ENCODE measurements at regions not wholly inside any gene's neighbourhood (a gene's known extent, or its start where the extent isn't known, plus 50 kb on each side); places are given as distances from the start of the nearest gene placed in this dataset.
A peak's percentile ranks its signal among the peaks of the same experiment; 100 is the strongest.
"Not testable (repeated sequence)": the region's sequence is repeated elsewhere in the genome, so short reads cannot be mapped to it uniquely, and the experiment has no call there.

DNA sequence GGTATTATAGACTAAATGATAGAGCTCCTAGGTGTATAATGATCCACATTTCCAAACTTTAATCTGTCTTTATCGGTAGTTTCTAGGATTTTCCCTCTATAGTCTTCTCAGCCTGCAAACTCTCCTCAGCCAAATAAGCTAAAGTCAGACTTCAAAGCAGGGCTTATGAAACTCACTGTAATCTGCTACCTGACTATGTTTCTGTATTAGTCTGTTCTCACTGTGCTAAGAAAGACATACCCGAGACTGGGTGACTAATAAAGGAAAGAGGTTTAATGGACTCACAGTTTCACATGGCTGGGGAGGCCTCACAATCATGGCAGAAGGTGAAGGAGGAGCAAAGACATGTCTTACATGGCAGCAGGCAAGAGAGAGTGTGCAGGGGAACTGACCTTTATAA lies 928.7 kb upstream of the ADGRB3 start:
- H3K27ac ChIP-seq, result no peak overlapping the region
- TF ChIP-seq, protein P1, sequence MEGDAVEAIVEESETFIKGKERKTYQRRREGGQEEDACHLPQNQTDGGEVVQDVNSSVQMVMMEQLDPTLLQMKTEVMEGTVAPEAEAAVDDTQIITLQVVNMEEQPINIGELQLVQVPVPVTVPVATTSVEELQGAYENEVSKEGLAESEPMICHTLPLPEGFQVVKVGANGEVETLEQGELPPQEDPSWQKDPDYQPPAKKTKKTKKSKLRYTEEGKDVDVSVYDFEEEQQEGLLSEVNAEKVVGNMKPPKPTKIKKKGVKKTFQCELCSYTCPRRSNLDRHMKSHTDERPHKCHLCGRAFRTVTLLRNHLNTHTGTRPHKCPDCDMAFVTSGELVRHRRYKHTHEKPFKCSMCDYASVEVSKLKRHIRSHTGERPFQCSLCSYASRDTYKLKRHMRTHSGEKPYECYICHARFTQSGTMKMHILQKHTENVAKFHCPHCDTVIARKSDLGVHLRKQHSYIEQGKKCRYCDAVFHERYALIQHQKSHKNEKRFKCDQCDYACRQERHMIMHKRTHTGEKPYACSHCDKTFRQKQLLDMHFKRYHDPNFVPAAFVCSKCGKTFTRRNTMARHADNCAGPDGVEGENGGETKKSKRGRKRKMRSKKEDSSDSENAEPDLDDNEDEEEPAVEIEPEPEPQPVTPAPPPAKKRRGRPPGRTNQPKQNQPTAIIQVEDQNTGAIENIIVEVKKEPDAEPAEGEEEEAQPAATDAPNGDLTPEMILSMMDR (IDR thresholded peaks at IDR 0.05), result no peak
- TF ChIP-seq ZFX (IDR thresholded peaks at IDR 0.05; ENCODE audit: borderline replicate concordance), result no peak

DNA sequence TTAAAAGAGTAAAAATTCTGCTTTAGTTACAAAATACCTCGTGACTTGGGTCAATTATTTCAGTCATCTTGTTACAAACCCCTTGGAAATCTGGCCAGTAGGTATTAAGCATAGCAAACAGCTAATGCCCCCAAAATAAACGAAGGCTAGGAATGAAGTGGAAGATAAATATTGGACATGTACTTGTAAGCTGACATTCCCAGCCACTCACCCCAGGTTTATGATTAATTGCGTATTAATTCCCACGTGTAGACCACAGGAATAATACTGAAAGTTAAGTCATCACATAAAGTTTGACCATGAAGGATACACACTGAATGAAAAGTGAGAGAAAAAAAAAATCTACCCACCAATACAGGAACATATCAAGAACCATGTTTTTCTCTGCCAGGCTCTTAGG lies 936.5 kb upstream of the ADGRB3 start:
- TF ChIP-seq ZFX (IDR thresholded peaks at IDR 0.05; ENCODE audit: borderline replicate concordance), result no peak
- TF ChIP-seq, protein P1 (IDR thresholded peaks at IDR 0.05), result no peak
- H3K27ac ChIP-seq, result no peak overlapping the region

DNA sequence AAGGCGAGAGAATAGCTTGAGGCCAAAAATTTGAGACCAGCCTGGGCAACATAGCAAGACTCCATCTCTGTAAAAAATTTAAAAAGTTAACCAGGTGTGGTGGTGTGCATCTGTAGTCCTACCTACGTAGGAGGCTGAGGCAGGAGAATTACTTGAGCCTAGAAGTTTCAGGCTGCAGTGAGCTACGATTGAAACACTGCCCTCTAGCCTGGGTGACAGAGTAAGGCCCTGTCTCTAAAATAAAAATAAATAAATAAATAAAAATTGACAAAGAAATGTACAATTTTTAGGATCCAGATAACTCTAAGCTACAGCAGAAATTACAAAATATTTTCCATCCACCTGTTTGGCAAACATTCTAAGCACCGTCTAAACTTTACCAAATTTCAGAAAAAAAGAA lies 941.0 kb upstream of the ADGRB3 start:
- TF ChIP-seq, protein P1 (IDR thresholded peaks at IDR 0.05), result peak; percentile 42
- TF ChIP-seq ZFX (IDR thresholded peaks at IDR 0.05; ENCODE audit: borderline replicate concordance), result no peak

GRCh38 chr6:67689329-67689728 lies 945.8 kb upstream of the ADGRB3 start:
- TF ChIP-seq, protein P1 (IDR thresholded peaks at IDR 0.05), result no peak
- TF ChIP-seq ZFX (IDR thresholded peaks at IDR 0.05; ENCODE audit: borderline replicate concordance), result no peak
- no peak overlapping the region for H3K27ac ChIP-seq

More for the DNA sequence above, 941.0 kb upstream of the ADGRB3 start:
- H3K27ac ChIP-seq, result no peak overlapping the region

DNA sequence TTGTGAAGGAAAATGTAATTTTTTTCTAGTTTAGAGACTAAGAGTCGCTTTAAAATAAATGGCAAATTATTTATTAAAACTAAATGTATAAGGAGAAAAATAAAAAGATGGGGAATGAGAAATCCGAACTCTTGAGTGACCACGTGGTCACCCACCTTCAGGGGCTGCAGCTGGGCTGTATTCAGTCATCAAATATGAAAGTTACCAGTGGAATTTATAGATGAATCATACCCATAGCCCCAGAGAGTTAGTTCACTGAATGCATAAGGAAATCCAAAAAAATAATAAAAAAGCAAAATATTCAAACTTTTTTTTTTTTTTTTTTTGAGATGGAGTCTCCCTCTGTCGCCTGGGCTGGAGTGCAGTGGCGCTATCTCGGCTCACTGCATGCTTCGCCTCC lies 947.7 kb upstream of the ADGRB3 start:
- no peak overlapping the region for H3K27ac ChIP-seq
- no peak for TF ChIP-seq ZFX (IDR thresholded peaks at IDR 0.05; ENCODE audit: borderline replicate concordance)

DNA sequence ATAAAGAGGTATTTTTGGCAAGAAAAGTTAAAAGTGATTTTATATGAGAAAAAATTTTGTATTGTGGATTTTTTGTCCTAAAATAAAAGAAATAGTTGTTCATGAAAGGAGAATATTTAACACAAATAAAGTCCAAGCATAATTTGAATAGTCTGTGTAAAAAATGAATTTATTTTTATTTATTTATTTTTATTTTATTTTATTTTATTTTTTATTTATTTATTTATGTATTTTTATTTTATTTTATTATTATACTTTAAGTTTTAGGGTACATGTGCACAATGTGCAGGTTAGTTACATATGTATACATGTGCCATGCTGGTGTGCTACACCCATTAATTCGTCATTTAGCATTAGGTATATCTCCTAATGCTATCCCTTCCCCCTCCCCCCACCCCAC lies 948.9 kb upstream of the ADGRB3 start:
- not testable (repeated sequence) for H3K27ac ChIP-seq

GRCh38 chr6:67683960-67684359 lies 951.1 kb upstream of the ADGRB3 start:
- H3K27ac ChIP-seq, result no peak overlapping the region
- no peak for TF ChIP-seq ZFX (IDR thresholded peaks at IDR 0.05; ENCODE audit: borderline replicate concordance)
- TF ChIP-seq, protein P1 (IDR thresholded peaks at IDR 0.05), result no peak

DNA sequence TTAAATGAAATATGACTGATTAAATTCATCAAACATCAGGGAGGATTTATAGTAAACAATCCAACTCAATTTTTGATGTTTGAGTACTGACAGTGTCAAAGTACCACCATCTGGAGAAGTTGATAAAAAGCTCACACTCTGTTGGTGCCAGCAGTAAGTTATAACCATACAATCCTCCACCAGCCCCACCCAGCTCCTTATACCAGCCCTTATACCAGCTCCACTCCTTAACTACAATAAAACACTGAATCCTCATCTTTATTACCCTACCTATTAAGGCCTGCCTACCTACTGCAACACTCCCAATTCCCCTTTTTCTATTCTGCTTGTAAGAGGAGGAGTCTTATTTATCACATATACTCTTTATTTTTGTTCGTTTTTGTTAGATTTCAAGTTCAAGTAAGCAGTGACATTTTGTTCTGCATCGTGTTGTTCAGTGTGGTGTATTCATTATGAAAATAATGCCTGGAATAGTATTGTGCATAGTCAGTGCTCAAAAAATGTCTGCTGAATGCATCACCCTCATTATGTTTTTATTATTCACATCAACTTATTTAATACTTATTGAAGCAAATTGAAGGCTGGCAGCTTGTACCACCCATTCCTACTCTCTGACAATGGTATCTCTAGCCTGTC lies 954.7 kb upstream of the ADGRB3 start:
- no peak for TF ChIP-seq ZFX (IDR thresholded peaks at IDR 0.05; ENCODE audit: borderline replicate concordance)
- TF ChIP-seq, protein P1 (IDR thresholded peaks at IDR 0.05), result no peak
- H3K27ac ChIP-seq, result peak overlapping the region; percentile 66
